GM18519 (cell line): ENCODE measurements at regions not wholly inside any gene's neighbourhood (a gene's known extent, or its start where the extent isn't known, plus 50 kb on each side); places are given as distances from the start of the nearest gene placed in this dataset.

Experiments
- ATAC-seq: cut with Tn5 transposase; IDR thresholded peaks from one replicate; pipeline ENCODE4 v1.9.1; 2021; ENCODE audit warnings: mild to moderate bottlenecking, moderate library complexity; ENCODE audit not compliant: unreplicated experiment, low FRiP score

DNA sequence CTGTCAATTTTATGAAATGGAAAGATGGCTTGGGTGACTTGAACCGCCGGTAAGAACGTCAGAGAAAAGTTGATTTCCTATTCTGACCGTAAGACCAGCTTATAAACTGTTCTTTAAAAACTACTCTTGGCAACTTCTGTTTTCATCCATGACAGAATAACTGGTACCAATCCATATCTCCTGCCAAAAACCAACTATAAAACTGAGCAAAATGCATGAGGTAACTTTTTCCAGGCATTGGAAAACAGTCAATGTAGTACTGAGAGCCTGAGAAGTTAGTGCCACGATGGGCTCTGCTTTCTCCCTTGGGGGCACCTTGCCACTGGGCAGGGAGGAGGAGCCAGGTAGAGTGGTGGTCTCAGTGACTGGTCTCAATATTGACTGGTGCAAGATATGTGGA is 615.2 kb upstream of the TBL1XR1 start:
- ATAC-seq, result no peak

DNA sequence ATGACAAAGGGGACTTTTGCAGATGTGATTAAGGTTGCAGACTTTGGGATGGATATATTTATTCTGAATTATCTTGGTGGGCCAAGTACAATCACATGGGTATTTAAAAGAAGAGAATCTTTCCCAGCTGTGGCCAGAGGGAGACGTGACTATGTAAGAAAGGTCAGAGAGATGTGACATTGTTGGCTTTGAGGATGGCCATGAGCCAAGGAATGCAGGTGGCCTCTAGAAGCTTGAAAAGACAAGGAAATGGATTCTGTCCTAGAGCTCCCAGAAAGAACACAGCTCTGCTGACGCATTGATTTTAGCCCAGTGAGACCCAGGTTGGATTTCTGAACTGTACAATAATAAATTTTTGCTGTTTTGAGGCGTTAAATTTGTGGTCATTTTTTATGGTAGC is 616.0 kb upstream of the TBL1XR1 start:
- ATAC-seq, result no peak

DNA sequence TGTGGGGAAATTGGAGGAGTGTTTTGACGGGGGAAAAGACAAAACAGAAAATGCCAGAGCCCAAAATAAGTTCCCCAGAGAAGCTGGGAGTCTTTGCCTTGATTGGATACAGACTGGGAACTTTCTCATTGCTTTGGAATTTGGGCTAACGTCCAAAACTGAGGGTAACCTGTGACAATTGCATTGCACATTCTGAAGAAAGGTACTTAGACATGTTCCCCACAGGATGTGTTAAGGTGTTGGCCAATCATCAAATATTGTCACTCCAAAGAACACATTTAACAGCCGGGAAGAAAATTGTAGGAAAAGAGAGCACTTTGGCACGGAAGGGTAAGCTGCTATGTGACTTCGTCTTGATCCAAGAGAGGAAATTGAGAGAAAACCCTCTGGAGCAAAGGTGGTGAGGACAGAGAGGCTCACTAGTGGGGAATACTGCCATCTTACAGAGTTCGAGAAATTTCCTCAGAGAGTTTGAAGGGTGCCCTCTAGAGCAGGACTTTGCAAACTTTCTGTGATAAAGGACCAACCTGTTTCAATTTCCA is 619.5 kb upstream of the TBL1XR1 start:
- no peak for ATAC-seq

DNA sequence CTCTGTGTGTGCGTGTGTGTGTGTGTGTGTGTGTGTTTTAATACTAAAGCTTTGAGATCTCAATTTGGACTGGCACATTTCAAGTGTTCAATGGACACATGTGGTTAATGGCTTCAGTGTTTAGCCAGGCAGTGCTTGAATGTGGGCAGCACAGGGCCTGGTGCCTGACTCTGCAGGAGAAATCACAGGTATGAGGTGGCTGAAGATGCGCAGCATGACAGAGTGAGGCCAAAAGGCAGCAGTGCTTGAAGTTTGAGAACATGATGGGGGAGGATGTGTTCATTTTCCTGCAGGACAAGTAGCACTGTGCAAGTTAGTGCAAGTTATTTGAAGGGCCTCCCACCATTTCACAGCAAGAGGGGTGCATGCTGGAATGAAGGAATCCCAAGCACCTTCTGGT is 620.5 kb upstream of the TBL1XR1 start:
- ATAC-seq, result no peak

DNA sequence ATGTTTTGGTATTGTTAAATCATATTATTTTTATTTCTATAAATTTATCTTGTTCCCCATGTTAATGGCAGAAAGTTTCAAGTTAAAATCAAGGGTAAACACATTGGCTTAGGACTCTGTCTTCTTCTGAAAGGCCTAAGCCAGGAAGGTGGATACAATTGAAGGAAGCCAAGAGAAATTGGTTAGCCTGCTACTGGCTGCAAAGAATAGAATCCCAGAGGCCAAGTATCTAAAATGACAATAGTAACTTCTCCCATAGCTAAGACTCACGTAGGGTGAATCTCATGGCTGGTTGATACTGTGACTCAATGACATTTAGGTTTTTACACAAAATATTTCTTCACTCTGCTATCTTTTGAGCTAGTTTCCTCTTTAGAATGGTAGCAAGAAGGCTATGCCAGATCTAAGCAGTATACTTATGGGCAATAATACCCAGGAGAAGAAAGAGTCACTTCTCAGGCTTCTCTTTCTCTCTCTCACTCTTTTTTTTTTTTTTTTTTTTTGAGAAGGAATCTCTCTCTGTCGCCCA is 621.5 kb upstream of the TBL1XR1 start:
- ATAC-seq, result no peak

DNA sequence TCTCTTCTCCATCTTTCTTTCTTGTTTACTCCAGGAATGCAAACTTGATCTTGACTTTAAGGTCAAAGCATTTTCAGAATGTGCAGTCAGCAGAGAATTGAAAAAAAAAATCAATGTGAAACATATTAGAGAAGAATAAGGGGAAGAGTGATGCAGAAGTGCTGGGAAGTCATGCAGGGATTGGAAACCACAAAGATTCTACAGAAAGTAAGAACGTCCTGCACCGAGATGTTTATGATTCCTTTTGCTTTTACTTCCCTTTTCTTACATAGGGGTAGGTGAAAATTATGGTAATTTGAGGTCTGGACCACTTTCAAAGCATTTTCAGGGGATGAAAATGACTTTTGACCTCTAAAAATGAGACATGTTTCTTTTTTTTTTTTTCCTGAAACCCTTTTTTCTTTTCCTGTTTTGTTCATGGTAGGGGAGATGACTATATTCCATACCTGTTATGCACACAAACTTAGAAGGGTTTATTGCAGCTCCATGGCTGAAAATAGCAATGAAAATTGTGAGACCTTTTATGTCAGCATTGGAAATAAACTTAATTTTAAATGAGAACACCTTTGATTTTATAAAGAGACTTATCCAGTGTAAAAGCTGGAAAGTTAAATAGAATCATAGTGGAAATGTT is 623.5 kb upstream of the TBL1XR1 start:
- ATAC-seq, result no peak

DNA sequence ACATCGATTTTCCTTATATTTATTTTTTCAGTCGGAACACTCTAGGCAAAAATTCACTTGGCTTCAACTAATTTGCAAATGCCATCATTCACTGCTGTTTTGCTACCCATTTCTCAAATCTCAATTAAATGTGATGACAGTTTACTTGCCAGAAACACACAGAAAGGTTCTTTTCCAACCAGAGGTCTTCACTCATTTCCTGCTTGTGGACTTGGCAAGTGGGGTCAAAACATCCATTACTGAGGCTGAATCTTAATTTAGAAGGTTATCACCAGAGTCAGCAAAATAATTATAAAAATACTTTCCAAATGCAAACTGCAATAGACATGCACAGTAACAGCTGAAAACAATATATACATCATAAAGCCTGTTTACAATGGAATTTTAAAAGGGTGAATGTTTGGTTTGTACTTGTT is 625.4 kb upstream of the TBL1XR1 start:
- ATAC-seq, result no peak

DNA sequence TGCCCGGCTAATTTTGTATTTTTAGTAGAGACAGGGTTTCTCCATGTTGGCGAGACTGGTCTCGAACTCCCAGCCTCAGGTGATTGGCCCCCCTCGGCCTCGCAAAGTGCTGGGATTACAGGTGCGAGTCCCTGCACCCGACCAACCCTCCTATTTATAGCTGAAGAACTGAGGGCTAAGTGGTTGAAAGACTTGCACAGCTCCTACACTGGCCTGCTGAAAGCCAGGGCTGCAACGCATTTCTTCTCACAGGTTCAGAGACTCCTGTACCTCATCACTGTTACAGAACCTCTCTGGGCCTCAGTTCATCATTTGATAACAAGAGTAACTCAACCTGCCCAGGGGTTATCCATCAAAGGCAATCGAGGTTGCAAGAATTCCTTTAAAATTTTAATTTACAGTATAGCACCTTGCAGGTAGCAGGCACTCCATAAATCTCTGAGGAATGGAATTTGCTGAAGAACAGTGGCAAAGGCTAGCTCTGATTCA is 626.5 kb upstream of the TBL1XR1 start:
- no peak for ATAC-seq

DNA sequence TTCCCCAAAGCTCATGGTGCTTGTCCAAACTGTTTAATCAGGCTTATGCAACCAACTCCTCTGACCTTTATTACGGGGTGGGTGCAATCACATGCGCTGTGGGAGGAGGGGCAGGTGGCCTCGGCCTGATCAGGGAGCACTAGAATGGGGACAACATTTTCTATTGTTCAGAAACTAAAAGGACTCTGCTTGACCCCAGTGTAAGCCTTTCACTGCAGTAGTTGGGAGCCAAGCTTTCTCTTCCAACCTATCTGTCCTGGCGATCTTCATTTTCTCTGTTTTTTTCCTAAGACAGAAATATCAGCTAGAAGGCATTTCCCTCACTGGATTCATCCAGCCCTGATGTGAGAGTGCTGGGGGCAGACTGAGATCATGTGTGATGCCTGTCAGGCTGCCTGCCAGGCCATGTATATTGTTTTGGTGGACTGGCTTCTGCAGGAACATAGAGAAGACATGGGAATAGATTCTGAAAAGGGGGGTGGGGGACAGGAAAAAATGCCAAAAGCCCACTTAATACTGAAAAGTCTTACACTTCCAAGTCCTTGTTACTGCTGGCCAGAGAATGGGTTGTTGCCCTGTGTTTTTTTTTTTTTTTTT is 627.0 kb upstream of the TBL1XR1 start:
- ATAC-seq, result no peak

DNA sequence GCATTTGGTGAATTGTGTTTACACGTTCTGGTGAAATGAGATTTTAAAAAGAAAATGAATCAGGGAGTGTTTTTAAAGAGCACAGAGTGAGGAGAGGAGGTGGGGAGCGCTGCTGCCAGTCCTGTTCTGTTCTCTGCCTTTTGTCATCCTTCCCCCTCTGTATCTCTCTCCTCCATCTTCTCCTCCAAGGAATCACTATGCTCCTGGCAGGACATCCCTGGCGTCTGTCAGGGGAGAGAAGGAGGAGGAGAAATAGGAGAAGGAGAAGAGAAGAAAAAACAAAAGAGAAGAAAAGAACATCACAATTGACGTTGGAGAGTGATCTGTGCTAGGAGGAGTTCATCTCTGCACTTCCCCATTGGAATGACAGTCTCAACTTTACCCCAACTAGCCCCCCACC is 627.6 kb upstream of the TBL1XR1 start:
- no peak for ATAC-seq

DNA sequence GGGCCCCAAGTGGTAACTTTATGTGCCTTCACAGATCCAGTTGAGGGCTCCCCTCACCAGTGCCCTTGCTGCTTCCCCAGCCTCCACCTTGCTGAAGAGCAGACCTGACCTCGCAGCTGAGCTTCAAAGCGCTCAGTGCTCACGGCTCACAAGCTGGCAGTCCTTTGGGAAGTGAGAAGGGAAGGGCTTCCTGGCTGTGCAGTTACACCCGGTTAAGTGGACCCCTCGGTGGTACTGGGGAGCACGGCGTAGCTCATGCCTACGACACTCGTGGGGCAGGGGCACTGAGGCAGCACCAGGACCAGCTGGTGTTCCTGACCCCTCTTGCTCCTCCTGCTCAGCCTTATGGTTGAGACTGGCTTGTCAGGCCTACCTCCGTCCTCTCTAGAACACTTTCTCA is 629.0 kb upstream of the TBL1XR1 start:
- no peak for ATAC-seq

DNA sequence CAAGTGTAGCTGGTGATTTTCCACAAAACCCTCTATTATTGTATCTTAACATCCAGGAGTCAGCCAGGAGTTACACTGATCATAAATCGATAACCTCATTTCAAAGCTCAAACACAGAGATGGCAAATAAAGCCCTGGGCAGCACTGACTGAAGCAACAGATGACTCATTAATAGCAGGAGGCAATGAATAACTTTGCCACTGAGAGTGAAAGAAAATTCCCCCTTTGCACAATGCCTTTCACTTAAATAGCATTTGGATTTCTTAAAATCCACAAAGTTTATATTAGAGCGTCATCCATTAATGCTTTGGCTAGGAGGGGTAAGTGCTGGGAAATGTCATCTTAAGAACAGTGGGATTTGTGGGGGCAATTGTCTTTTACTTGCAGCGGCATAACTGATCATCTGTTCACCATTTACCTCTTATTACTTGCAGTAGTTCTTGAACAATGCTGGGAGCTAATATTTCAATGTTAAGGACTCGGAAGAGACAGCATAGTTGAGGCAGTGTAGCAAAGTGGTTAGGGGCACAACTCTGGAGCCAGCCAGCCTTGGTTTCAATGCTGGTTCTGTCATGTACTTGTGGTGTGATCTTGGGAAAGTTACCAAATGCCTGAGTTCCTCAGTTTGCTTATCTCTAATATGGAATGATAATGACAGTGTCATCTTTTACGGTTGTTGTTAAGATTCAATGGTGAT is 630.4 kb upstream of the TBL1XR1 start:
- ATAC-seq, result no peak

DNA sequence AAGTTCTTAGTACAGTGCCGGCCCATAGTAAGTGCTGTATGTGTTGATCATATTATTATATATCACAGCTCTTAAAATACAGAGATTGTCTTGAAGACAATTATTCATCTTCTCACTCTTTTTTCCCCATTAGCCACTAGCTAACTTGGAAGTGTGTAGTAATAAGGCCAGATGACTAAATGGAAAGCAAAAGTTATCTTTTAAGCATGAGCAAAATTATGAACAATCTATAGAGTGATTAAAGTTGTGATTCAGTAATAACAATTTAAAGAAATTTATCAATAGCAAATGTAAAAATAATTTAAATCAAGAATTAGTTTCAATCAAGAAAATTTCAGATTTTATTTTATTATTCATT is 630.9 kb upstream of the TBL1XR1 start:
- no peak for ATAC-seq

DNA sequence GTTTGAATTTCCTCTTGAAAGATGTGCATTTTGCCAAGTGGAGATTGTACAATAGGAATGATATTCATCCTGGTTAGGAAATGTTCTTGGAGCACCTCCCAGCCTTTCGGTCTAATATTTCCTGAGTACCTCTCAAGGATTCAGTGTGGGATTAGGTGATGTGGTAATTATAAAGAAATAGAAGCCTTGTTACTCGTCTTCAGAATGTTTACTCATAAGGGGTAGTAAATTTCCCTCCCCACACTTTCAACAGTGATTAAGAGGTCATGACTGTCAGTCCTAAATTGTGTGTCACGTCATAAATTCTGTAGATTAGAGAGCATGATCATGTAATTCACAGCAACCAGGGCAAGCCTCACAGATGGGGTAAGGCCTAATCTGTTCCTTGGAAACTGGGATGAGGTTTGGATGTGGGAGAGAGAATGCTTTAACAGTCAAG is 633.1 kb upstream of the TBL1XR1 start:
- no peak for ATAC-seq

DNA sequence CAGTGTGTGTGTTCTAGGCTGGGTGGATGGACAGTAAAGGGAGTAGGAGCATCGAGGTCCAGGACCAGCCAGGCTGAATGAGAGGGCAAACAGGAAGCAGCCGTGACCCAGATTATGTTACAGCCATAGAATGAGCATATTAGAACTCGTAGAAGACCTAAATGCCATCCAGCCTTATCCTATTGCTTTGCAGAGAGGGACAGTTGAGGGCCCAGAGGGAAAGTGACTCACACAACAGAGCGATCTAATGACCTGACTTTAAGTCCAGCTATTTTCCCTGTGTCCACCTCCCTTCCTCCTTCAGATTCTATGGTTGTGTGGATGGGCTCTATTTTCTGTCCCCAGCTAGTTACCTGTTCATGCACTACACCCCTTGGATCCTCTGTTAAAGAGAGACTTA is 634.1 kb upstream of the TBL1XR1 start:
- ATAC-seq, result no peak

DNA sequence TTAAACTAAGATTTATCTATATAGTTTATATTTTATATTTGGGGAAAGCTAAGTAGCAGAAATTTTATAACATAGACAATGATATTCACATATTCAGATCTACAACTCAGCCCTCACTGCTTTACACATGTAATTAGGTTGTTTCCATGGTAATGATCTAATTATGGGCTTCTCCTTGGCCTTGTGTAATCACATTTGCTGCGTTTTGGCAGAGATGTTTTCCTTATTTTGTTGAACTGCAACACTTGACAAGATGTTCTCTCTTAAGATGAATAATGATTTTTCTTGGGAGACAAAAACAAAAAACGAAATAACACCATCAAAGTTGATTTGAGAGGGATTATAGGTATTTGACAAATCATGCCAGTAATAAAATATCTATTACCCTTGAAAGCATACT is 635.6 kb upstream of the TBL1XR1 start:
- ATAC-seq, result no peak

DNA sequence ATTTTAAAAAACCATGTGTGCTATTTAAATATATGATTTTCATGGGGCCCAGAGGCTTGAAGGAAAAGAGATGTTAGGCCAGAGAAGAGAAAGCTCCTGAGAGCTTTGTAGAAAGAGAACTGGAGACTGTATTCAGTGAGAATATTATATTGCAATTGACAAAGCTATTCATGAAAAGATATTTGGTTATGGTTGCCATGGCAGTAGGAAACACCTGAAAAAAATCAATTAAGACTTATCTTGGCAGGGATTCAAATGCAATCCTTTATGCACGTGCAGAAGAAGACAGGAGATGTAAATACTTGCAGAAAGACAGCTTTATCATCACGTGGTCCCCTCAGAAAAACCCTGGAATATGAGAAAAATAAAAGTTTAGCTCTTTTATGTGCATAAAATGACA is 636.0 kb upstream of the TBL1XR1 start:
- no peak for ATAC-seq

DNA sequence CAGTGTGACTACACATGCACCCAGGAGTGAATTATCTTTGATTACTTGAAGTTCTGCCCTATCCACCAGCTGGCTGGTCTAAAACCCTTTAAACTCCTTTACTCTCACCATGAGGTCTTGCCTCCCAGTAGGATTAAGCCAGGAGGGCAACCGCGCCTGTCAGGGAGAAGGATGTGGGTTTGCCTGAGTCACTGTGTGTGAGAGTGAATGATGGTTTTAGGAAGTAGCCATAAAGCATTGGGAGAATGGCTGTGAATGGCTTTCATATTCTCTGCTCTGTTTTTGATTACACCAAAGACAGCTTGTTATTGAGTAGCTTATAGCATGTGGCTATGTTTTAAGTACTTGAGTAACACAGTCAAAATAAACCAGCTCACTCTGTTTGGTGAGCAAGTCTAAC is 637.7 kb upstream of the TBL1XR1 start:
- ATAC-seq, result no peak

DNA sequence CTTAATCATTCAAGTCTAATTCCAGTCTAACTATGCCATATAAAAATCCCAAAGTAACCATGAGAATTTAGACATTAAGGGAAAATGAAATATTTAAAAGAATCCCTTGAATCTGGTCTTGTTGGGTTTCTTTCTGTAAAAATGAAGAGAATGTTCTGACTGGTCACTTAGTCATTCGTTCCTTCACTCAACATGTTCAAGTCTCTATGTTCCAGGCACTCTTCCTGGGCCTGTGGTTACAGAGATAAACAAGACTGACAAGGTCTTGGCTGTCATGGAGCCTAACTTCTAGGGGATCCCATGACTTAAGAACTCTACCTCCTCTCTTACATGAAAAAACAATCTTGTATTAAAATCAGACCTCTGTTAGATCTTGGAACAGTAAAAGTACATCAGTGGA is 638.6 kb upstream of the TBL1XR1 start:
- ATAC-seq, result no peak

DNA sequence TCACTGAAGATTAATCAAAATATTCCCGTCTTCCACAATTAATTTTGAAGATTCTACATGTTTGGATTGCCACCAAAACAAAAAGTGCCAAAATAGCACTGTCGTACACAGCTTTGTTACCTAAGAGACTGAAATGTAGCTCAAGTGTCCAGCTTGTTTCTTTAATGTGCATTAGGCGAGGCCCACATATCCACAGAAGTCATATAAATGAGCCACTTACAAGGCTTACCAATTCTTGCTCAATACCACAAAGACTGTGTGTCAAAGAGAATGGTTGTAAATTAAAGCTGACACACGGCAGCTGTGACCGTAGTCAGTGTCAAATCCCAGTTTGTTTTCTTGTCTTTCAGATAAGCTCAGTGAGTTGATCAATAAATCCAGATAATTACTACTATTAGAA is 639.4 kb upstream of the TBL1XR1 start:
- ATAC-seq, result no peak

DNA sequence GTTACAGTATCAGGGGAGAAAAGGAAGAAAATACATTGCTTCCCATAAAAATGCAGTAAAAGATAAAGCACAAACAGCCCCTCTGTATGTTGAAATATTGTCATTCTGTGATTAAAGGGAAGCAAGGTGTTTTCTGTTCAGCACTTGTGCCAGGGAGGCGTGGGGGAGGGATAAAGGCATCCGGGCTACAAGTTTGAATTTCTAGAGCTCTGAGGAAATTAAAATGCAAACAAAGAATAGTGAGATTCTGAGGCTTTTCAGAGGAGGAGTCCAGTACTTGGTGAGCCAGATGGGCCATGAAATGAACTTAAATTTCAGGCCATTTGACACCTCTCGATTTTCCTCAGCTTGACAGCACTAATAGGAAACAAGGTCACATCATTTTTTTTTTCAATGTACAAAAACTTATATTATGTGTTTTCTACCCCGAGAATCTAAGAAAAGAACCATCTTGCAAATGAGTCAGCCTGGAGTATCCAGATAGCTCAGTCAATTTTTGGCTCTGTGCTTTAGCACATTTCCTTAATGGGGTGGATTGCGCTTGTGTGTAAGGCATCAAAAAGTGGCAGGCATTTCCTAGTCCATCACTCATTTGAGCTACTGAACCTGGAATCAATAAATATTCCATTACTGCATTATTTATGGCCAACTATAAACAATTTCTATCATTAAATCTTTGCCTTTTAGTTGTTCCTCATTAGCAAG is 640.8 kb upstream of the TBL1XR1 start:
- no peak for ATAC-seq
